Vagina (tissue), 2 donors: ENCODE measurements at regions not wholly inside any gene's neighbourhood (a gene's known extent, or its start where the extent isn't known, plus 50 kb on each side); places are given as distances from the start of the nearest gene placed in this dataset.
"Not testable (repeated sequence)": the region's sequence is repeated elsewhere in the genome, so short reads cannot be mapped to it uniquely, and the experiment has no call there.

Source experiments
- DNase-seq, 2 donors: peaks; one replicate each; pipeline ENCODE4 v3.0.0-alpha.2; 2017; ENCODE audit errors: extremely low spot score in 2 of 2
- H3K27ac ChIP-seq: fragments of 200-600 bp; sonication (generic); one replicate; pipeline ENCODE4 v1.5.1; 2019
- H3K27me3 ChIP-seq: fragments of 200-600 bp; sonication (generic); one replicate; pipeline ENCODE4 v1.5.1; 2019
- H3K36me3 ChIP-seq, 2 donors: fragments of 200-600 bp; sonication (generic); one replicate each; pipeline ENCODE4 v1.5.1; 2017 to 2019
- H3K4me1 ChIP-seq: fragments of 200-600 bp; sonication (generic); one replicate; pipeline ENCODE4 v1.5.1; 2019
- H3K4me3 ChIP-seq, 2 donors: fragments of 200-600 bp; sonication (generic); 1 replicate in 1 of 2; 2 replicates in 1 of 2; pipeline ENCODE4 v1.5.1; 2016 to 2019
- H3K9me3 ChIP-seq: fragments of 200-600 bp; sonication (generic); one replicate; pipeline ENCODE4 v1.5.1; 2019
- CTCF ChIP-seq, 3 experiments: fragments of 450-650 bp in 2 of 3; fragments of 200-600 bp in 1 of 3; sonication (generic) in 1 of 3; IDR thresholded peaks; one replicate each; pipeline ENCODE4 v1.5.1; 2017 to 2019; ENCODE audit warnings: antibody characterized with exemption in 3 of 3, mild to moderate bottlenecking in 2 of 3, moderate library complexity in 2 of 3
- POLR2A ChIP-seq, 2 donors: fragments of 450-650 bp; IDR thresholded peaks; one replicate each; pipeline ENCODE4 v1.6.1; 2017; ENCODE audit warnings: antibody characterized with exemption in 2 of 2, mild to moderate bottlenecking in 2 of 2, moderate library complexity in 2 of 2
- POLR2AphosphoS5 ChIP-seq, 2 donors: sonication (generic); formaldehyde crosslinking; IDR thresholded peaks; one replicate each; pipeline ENCODE4 v1.9.0; 2017; ENCODE audit warnings: antibody characterized with exemption in 2 of 2, mild to moderate bottlenecking in 2 of 2, low read depth in 1 of 2; ENCODE audit not compliant: insufficient read depth in 1 of 2
- intact Hi-C: fragments of 100-400 bp; cut with DNase I; formaldehyde crosslinking; loops from one replicate; pipeline ENCODE4 v1.15.1; 2023

GRCh38 chr5:124614105-124614504 is 132.3 kb downstream of the ZNF608 start:
- Histone ChIP-seq H3K27me3 (no peaks in the 10 kb centered on the region), H3K4me1 (no peaks in the 10 kb centered on the region), H3K36me3 (no peaks in the 10 kb centered on the region), H3K9me3 (no peaks in the 10 kb centered on the region), H3K4me3 (no peak overlapping the region), H3K27ac (no peak overlapping the region)
- no peak for DNase-seq
- TF ChIP-seq POLR2AphosphoS5 (IDR thresholded peaks at IDR 0.05; ENCODE audit: insufficient read depth in 1 of 2, low read depth in 1 of 2) (no peak), POLR2A (IDR thresholded peaks at IDR 0.05) (no peak), CTCF (IDR thresholded peaks at IDR 0.05) (no peak)
- intact Hi-C loops, result no loop called here

GRCh38 chr5:124613273-124613953 is 133.0 kb downstream of the ZNF608 start:
- intact Hi-C loops, result no loop called here
- Histone ChIP-seq H3K9me3 (no peaks in the 10 kb centered on the region), H3K36me3 (no peaks in the 10 kb centered on the region), H3K4me3 (no peak overlapping the region), H3K27ac (no peak overlapping the region), H3K4me1 (no peaks in the 10 kb centered on the region), H3K27me3 (no peaks in the 10 kb centered on the region)
- TF ChIP-seq POLR2AphosphoS5 (IDR thresholded peaks at IDR 0.05; ENCODE audit: insufficient read depth in 1 of 2, low read depth in 1 of 2), result no peak
- no peak for TF ChIP-seq POLR2A (IDR thresholded peaks at IDR 0.05)
- TF ChIP-seq CTCF (IDR thresholded peaks at IDR 0.05), result no peak
- no peak for DNase-seq

- no peak for TF ChIP-seq POLR2AphosphoS5 (IDR thresholded peaks at IDR 0.05; ENCODE audit: insufficient read depth in 1 of 2, low read depth in 1 of 2)
- no peak for TF ChIP-seq POLR2A (IDR thresholded peaks at IDR 0.05)
- TF ChIP-seq CTCF (IDR thresholded peaks at IDR 0.05), result no peak
- Histone ChIP-seq H3K27me3 (no peaks in the 10 kb centered on the region), H3K9me3 (no peaks in the 10 kb centered on the region), H3K4me1 (no peaks in the 10 kb centered on the region), H3K4me3 (no peak overlapping the region), H3K27ac (no peak overlapping the region), H3K36me3 (no peaks in the 10 kb centered on the region)
- intact Hi-C loops, result no loop called here
- DNase-seq, result no peak
Measured at GRCh38 chr5:124612023-124612422, 134.4 kb downstream of the ZNF608 start.

GRCh38 chr5:124611262-124611661 is 135.2 kb downstream of the ZNF608 start:
- intact Hi-C loops, H3K27me3 ChIP-seq, H3K4me3 ChIP-seq, H3K27ac ChIP-seq, H3K4me1 ChIP-seq, DNase-seq, H3K36me3 ChIP-seq, H3K9me3 ChIP-seq: not testable (repeated sequence)

- H3K4me1 ChIP-seq, H3K36me3 ChIP-seq, H3K27ac ChIP-seq, intact Hi-C loops, H3K9me3 ChIP-seq, H3K27me3 ChIP-seq, H3K4me3 ChIP-seq, DNase-seq: not testable (repeated sequence)
Measured at GRCh38 chr5:124609685-124610084, 136.8 kb downstream of the ZNF608 start.

- no peak overlapping the region for H3K27ac ChIP-seq
- TF ChIP-seq CTCF (IDR thresholded peaks at IDR 0.05) (no peak), POLR2A (IDR thresholded peaks at IDR 0.05) (no peak), POLR2AphosphoS5 (IDR thresholded peaks at IDR 0.05; ENCODE audit: insufficient read depth in 1 of 2, low read depth in 1 of 2) (no peak)
- intact Hi-C loops, result no loop called here
- H3K9me3 ChIP-seq, result no peaks in the 10 kb centered on the region
- H3K4me1 ChIP-seq, result peaks cover 8% of the 10 kb centered on the region
- no peaks in the 10 kb centered on the region for H3K27me3 ChIP-seq
- no peaks in the 10 kb centered on the region for H3K36me3 ChIP-seq
- no peak for DNase-seq
- no peak overlapping the region for H3K4me3 ChIP-seq
Measured at GRCh38 chr5:124606543-124606942, 139.9 kb downstream of the ZNF608 start.
